ENCODE measurements at regions not wholly inside any gene's neighbourhood (a gene's known extent, or its start where the extent isn't known, plus 50 kb on each side); places are given as distances from the start of the nearest gene placed in this dataset.
"Not testable (repeated sequence)": the region's sequence is repeated elsewhere in the genome, so short reads cannot be mapped to it uniquely, and the experiment has no call there.

DNA sequence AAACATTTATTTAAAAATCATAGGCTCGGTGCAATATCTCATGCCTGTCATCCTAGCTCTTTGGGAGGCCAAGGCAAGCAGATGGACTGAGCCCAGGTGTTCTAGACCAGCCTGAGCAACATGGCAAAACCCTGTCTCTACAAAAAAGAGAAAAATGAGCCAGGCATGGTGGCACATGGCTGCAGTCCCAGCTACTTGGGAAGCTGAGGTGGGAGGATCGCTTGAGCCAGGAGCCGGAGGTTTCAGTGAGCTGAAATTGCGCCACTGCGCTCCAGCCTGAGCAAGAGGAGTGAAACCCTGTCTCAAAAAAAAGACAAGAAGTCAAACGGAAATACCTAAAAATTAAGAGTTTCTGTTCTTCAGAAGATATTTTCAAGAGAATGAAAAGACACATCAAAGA, 122.3 kb downstream of the RSL24D1 start:
- CTCF ChIA-PET: no interaction called here
- H3K27ac Mint-ChIP-seq: no peak overlapping the region
- peaks cover 16% of the 10 kb centered on the region for H3K9me3 Mint-ChIP-seq
- H3K27me3 Mint-ChIP-seq: peaks cover 5% of the 10 kb centered on the region
- no peak overlapping the region for H3K4me3 Mint-ChIP-seq
- DNase-seq: no peak
- peaks cover 12% of the 10 kb centered on the region for H3K36me3 Mint-ChIP-seq
- peaks cover 28% of the 10 kb centered on the region for H3K4me1 Mint-ChIP-seq

- CTCF ChIA-PET, H3K27ac Mint-ChIP-seq, H3K4me3 Mint-ChIP-seq, H3K9me3 Mint-ChIP-seq, H3K27me3 Mint-ChIP-seq, H3K4me1 Mint-ChIP-seq, H3K36me3 Mint-ChIP-seq, DNase-seq: not testable (repeated sequence)
Observed at GRCh38 chr15:55063970-55064369, 132.8 kb downstream of the RSL24D1 start.

DNA sequence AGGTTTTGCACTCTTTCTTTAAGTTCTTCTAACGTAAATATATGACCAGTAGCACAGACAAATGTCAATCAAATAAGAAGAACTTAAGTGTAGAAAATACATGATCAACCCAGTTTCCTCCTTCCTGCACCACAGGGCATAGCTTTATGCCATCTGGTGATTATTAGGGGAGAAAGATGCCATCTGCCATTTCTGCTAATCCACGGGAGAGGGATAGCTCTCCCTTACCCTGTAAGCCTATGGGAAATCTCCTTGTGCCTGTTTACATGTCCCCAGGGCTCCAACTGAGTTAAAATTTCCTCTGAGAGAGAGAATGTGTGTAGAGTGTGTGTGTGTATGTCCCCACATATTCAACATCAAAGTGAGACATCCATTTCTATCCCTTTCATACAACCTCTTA, 135.9 kb downstream of the RSL24D1 start:
- Mint-ChIP-seq H3K4me3 (no peak overlapping the region), H3K36me3 (no peaks in the 10 kb centered on the region), H3K27ac (no peak overlapping the region), H3K4me1 (no peaks in the 10 kb centered on the region), H3K9me3 (peaks cover 5% of the 10 kb centered on the region), H3K27me3 (no peaks in the 10 kb centered on the region)
- CTCF ChIA-PET: no interaction called here
- no peak for DNase-seq

DNA sequence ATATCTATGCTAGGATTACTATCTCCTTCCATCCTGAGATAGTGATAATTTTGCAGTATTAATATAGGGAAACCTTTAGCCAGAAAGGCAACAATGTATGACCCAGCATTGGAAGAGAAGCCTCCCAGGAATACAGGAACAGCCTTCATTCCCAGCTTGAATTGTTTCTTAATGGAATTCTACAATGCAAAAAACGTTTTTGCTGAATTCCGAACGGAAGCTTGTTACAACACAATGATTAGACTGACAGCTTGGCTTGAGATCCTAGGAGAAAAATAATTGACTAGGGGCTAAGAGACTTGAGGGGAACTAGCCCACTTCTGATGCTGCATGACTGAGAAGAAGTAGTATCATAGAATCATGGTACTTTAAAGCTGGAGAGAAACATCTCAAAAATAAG, 140.2 kb downstream of the RSL24D1 start:
- Mint-ChIP-seq H3K9me3 (no peaks in the 10 kb centered on the region), H3K36me3 (no peaks in the 10 kb centered on the region), H3K27ac (no peak overlapping the region), H3K4me1 (no peaks in the 10 kb centered on the region), H3K4me3 (no peak overlapping the region), H3K27me3 (no peaks in the 10 kb centered on the region)
- CTCF ChIA-PET: no interaction called here
- no peak for DNase-seq

DNA sequence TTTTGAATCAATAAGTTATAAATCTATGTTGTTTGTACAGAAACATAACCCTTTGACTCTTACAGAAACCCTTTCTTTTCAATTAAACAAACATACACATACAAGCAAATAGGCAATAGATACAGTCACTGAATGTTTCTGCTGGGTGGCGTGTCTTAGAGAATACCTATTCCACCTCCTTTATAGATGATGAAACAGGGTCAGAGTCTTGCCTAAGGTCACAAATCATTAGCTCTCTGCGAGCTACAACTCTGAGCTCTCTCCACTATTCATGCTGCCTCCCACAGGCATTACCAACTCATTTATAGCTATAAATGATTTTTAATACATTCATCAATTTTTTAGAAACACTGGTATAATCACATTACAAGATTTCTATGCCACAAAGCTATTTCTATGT, 152.6 kb downstream of the RSL24D1 start:
- Mint-ChIP-seq H3K27ac (no peak overlapping the region), H3K4me3 (no peak overlapping the region), H3K27me3 (no peaks in the 10 kb centered on the region), H3K4me1 (no peaks in the 10 kb centered on the region), H3K9me3 (no peaks in the 10 kb centered on the region), H3K36me3 (no peaks in the 10 kb centered on the region)
- DNase-seq: no peak
- CTCF ChIA-PET: no interaction called here

DNA sequence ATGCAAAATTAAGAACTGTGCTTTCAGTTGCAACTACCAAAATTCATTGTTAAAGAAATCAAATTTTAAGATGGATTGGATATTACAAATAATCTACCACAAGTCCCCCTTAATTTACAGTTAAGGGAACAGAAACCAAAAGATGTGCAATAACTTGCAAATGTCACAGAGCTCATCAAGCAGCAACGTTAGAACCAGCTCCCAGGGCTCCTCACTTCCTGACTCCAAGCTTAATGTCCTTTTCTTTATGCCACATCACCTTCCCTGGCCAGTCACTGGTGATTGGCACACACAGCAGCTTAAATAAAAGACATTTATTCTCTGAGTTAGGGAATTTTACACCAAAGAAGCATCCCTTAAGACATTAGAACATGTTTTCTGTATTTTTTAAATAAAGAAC, 159.7 kb downstream of the RSL24D1 start:
- Mint-ChIP-seq H3K4me1 (no peaks in the 10 kb centered on the region), H3K9me3 (no peaks in the 10 kb centered on the region), H3K27me3 (no peaks in the 10 kb centered on the region), H3K27ac (no peak overlapping the region), H3K36me3 (no peaks in the 10 kb centered on the region), H3K4me3 (no peak overlapping the region)
- CTCF ChIA-PET: no interaction called here
- no peak for DNase-seq

DNA sequence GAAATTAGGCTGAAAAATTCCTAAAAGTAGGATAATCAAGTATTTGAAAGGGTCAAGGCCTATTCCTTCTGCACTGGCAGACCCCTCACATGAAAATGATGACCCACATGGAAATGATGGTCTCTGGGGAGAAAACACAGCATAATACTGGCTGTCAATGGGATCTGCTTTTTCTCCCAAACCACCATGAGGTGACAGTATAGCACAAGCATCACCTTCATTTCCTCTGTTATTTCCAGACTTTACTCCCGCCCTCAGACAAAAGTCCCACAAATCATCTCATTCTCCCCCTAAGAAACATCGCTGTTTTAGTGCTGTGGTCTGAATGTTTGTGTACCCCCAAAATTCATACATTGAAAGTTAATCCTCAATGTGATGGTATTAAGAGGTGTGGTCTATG, 161.0 kb downstream of the RSL24D1 start:
- no peak for DNase-seq
- Mint-ChIP-seq H3K27me3 (no peaks in the 10 kb centered on the region), H3K4me3 (no peak overlapping the region), H3K9me3 (no peaks in the 10 kb centered on the region), H3K27ac (no peak overlapping the region), H3K4me1 (no peaks in the 10 kb centered on the region), H3K36me3 (no peaks in the 10 kb centered on the region)
- CTCF ChIA-PET: no interaction called here

DNA sequence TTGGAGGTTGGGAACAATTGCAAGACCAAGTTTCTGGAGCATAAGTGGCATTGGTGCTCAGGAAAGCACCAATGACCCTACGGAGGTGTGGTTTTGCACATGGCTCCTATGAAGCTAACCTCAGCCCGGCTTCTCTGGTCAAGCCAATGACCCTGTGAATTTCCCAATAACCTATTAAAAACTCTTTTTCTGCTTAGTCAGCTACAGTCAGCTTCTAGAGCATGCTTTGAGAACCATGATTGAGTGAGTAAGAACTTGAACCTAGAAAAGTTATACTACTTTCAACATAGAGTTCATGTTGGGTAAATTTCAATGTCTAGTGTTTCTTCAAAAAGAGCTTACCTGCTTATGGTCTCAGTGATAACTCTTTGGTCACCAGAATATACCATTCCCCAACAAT, 163.2 kb downstream of the RSL24D1 start:
- CTCF ChIA-PET: no interaction called here
- Mint-ChIP-seq H3K27me3 (no peaks in the 10 kb centered on the region), H3K9me3 (no peaks in the 10 kb centered on the region), H3K27ac (no peak overlapping the region), H3K4me1 (no peaks in the 10 kb centered on the region), H3K4me3 (no peak overlapping the region), H3K36me3 (no peaks in the 10 kb centered on the region)
- no peak for DNase-seq

- Mint-ChIP-seq H3K27ac (no peak overlapping the region), H3K4me3 (no peak overlapping the region), H3K36me3 (no peaks in the 10 kb centered on the region), H3K27me3 (no peaks in the 10 kb centered on the region), H3K4me1 (no peaks in the 10 kb centered on the region), H3K9me3 (no peaks in the 10 kb centered on the region)
- no peak for DNase-seq
- CTCF ChIA-PET: no interaction called here
Observed at GRCh38 chr15:55031727-55032126, 165.0 kb downstream of the RSL24D1 start.

DNA sequence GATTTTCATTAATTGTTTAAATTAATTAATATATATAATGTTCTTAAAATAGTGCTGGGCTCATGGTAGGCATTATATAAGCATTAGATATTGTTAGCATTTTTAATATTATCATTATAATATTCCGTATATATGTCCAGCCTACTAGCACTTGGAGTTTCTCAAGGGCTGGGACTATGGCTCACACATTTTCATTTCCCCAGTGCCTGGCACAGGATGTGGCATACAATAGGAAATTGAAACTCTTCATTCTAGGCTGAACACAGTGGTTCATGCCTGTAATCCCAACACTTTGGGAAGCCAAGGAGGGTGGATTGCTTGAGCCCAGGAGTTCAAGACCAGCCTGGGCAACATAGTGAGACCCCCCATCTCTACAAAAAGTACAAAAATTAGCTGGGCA, 170.4 kb downstream of the RSL24D1 start:
- no peak for DNase-seq
- Mint-ChIP-seq H3K9me3 (no peaks in the 10 kb centered on the region), H3K4me1 (no peaks in the 10 kb centered on the region), H3K27me3 (no peaks in the 10 kb centered on the region), H3K36me3 (no peaks in the 10 kb centered on the region), H3K4me3 (no peak overlapping the region), H3K27ac (no peak overlapping the region)
- CTCF ChIA-PET: no interaction called here

GRCh38 chr15:55017635-55018034, 179.1 kb downstream of the RSL24D1 start:
- H3K36me3 Mint-ChIP-seq: no peaks in the 10 kb centered on the region
- no peak overlapping the region for H3K27ac Mint-ChIP-seq
- CTCF ChIA-PET: no interaction called here
- H3K4me1 Mint-ChIP-seq: no peaks in the 10 kb centered on the region
- no peak overlapping the region for H3K4me3 Mint-ChIP-seq
- peaks cover 4% of the 10 kb centered on the region for H3K27me3 Mint-ChIP-seq
- H3K9me3 Mint-ChIP-seq: no peaks in the 10 kb centered on the region
- DNase-seq: no peak

DNA sequence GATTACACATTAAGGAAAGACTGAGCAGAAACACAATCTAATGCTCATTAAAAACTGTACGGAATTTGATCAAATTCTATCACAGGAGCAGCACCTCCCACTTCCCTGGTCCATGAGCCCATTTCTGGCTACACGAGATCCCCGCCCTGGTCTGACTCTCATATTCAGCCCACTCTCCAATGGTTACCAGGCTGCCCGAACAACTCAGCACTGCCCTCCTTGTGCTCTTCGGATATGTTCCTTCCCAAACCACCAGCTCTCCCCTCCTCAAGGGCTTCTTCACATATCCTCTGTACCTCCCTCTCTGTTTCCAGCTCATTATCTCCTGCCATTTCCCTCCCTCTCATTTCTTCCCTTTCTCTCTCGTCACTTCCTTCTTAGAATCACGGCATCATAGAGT, 180.5 kb downstream of the RSL24D1 start:
- Mint-ChIP-seq H3K36me3 (no peaks in the 10 kb centered on the region), H3K27me3 (peaks cover 4% of the 10 kb centered on the region), H3K4me3 (no peak overlapping the region), H3K4me1 (no peaks in the 10 kb centered on the region), H3K9me3 (no peaks in the 10 kb centered on the region), H3K27ac (no peak overlapping the region)
- DNase-seq: no peak
- CTCF ChIA-PET: no interaction called here

DNA sequence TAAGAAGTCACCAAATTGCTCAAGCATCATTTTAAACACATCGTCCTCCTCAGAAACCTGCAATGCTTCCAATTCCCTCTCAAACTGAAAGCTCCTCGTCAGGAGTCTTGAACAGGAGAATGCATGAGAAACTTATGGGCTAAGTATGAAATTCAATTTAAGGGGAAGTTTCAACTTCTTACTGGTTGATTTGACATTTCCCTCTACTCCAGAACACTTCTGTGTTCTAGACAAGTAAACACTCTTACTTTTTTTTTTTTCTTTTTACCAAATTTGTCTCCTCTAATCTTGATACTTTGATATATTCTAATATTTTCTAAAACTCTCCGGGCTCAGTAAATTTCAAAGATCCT, 181.7 kb downstream of the RSL24D1 start:
- Mint-ChIP-seq H3K27me3 (peaks cover 4% of the 10 kb centered on the region), H3K4me3 (no peak overlapping the region), H3K4me1 (no peaks in the 10 kb centered on the region), H3K27ac (no peak overlapping the region), H3K9me3 (no peaks in the 10 kb centered on the region), H3K36me3 (no peaks in the 10 kb centered on the region)
- DNase-seq: no peak
- CTCF ChIA-PET: no interaction called here

DNA sequence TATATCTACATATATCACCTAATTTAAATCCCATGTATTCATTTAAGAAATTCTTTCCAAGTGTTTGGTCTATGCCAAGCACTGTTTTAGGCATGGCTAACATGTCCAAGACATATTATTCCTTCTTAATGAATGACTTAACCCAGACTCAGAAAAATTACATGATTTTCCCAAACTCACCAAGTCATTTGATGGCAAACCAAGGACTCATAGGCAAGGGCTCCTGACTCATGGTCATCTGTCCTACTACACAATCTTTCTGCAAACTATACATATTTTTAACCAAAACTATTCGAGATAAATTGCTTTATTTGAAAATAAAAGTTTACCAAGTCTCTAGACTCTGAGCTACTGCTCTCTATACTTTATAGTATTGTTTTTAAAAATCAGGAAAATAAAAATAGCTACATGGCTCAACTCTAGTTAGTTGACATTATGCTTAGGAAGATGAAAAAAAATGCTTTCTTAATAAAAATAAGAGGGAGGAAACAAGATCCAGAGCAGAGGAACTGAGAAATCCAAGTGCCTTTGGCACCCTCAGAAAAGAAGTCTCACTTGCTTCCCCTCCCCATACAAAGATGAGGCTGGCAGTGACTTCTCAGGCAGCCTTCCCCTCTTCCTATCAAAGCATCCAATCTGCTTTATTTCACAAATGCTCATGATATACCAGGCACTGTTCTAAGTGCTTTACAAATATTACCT, 182.2 kb downstream of the RSL24D1 start:
- H3K4me1 Mint-ChIP-seq: no peaks in the 10 kb centered on the region
- no peak for DNase-seq
- CTCF ChIA-PET: no interaction called here
- no peak overlapping the region for H3K4me3 Mint-ChIP-seq
- H3K36me3 Mint-ChIP-seq: no peaks in the 10 kb centered on the region
- H3K27me3 Mint-ChIP-seq: peaks cover 4% of the 10 kb centered on the region
- H3K9me3 Mint-ChIP-seq: no peaks in the 10 kb centered on the region
- H3K27ac Mint-ChIP-seq: no peak overlapping the region

GRCh38 chr15:55008421-55008820, 188.3 kb downstream of the RSL24D1 start:
- Mint-ChIP-seq H3K27ac (no peak overlapping the region), H3K4me3 (no peak overlapping the region), H3K9me3 (no peaks in the 10 kb centered on the region), H3K4me1 (no peaks in the 10 kb centered on the region), H3K36me3 (no peaks in the 10 kb centered on the region), H3K27me3 (no peaks in the 10 kb centered on the region)
- CTCF ChIA-PET: no interaction called here
- DNase-seq: no peak

- no peaks in the 10 kb centered on the region for H3K36me3 Mint-ChIP-seq
- no peak overlapping the region for H3K27ac Mint-ChIP-seq
- no peaks in the 10 kb centered on the region for H3K9me3 Mint-ChIP-seq
- H3K27me3 Mint-ChIP-seq: no peaks in the 10 kb centered on the region
- H3K4me1 Mint-ChIP-seq: no peaks in the 10 kb centered on the region
- CTCF ChIA-PET: no interaction called here
- no peak overlapping the region for H3K4me3 Mint-ChIP-seq
- no peak for DNase-seq
Observed at GRCh38 chr15:55007561-55007960, 189.2 kb downstream of the RSL24D1 start.
